GM12878 (cell line): ENCODE measurements at regions not wholly inside any gene's neighbourhood (a gene's known extent, or its start where the extent isn't known, plus 50 kb on each side); places are given as distances from the start of the nearest gene placed in this dataset.

Source experiments
- ATAC-seq: fragments of 200-7000 bp; cut with Tn5 transposase; 3 replicates; pipeline ENCODE4 v1.9.1; 2020; ENCODE audit warnings: mild to moderate bottlenecking, moderate library complexity
- BruUV-seq: library from RNA; stranded (reverse); fragments of 400-500 nt; replicated peaks from 2 replicates; lab custom pipeline; 2021; lab: Mats Ljungman, UMichigan
- CTCF ChIA-PET: fragments of 300-600 bp; sonication (Branson Sonifier 250); formaldehyde crosslinking; extraction: SDS; loops from one replicate; lab custom pipeline; 2021; ENCODE audit warnings: inconsistent platforms; lab: Yijun Ruan, JAX
- POLR2A ChIA-PET: fragments of 350-600 bp; formaldehyde crosslinking; extraction: SDS; loops from one replicate; lab custom pipeline; 2021; ENCODE audit warnings: inconsistent platforms; lab: Charles Lee
- RAD21 ChIA-PET: fragments of 300-600 bp; sonication (Branson Sonifier 250); formaldehyde crosslinking; loops from one replicate; lab custom pipeline; 2023; ENCODE audit warnings: antibody characterized with exemption; ENCODE audit not compliant: unreplicated experiment; lab: Charles Lee
- SMC1A ChIA-PET: fragments of 300-600 bp; sonication (Branson Sonifier 250); formaldehyde crosslinking; loops from one replicate; lab custom pipeline; 2023; ENCODE audit not compliant: unreplicated experiment, uncharacterized antibody; lab: Charles Lee
- DNase-seq: peaks from one replicate; pipeline ENCODE4 v3.0.0-alpha.2; 2011; ENCODE audit warnings: low read depth, low spot score
- FAIRE-seq: peaks from 3 replicates; lab custom pipeline; 2011; peaks lifted over from hg19 to GRCh38; lab: Jason Lieb, UNC
- H2AFZ ChIP-seq: 2 replicates; pipeline ENCODE4 v1.6.0; 2011; ENCODE audit warnings: low read depth, low read length, control low read depth; ENCODE audit not compliant: control insufficient read depth
- H3K27ac ChIP-seq: 2 replicates; pipeline ENCODE4 v1.5.1; 2011; ENCODE audit warnings: control low read depth; ENCODE audit not compliant: control insufficient read depth, insufficient read depth
- H3K27me3 ChIP-seq, 2 experiments: replicated peaks in 1 of 2; 2 replicates each; pipeline versions ENCODE4 v1.6.0 to v1.6.1; 2011; ENCODE audit warnings: low read length in 1 of 2; ENCODE audit not compliant: control insufficient read depth in 2 of 2, insufficient read depth in 2 of 2
- H3K36me3 ChIP-seq, 2 experiments: 2 replicates each; pipeline ENCODE4 v1.5.1; 2011; ENCODE audit warnings: low read length in 1 of 2; ENCODE audit not compliant: control insufficient read depth in 2 of 2, insufficient read depth in 2 of 2
- H3K4me1 ChIP-seq: 2 replicates; pipeline ENCODE4 v1.6.1; 2011; ENCODE audit warnings: mild to moderate bottlenecking, low read length, moderate library complexity, mixed read lengths; ENCODE audit not compliant: control insufficient read depth, insufficient read depth
- H3K4me2 ChIP-seq: 2 replicates; pipeline ENCODE4 v1.6.0; 2011; ENCODE audit warnings: control low read depth; ENCODE audit not compliant: control insufficient read depth, insufficient read depth
- H3K4me3 ChIP-seq: fragments of 200-600 bp; sonication (generic); 2 replicates; pipeline ENCODE4 v1.5.1; 2016
- H3K79me2 ChIP-seq: 2 replicates; pipeline ENCODE4 v1.6.0; 2011; ENCODE audit warnings: low read length; ENCODE audit not compliant: control insufficient read depth, insufficient read depth
- H3K9ac ChIP-seq: 2 replicates; pipeline ENCODE4 v1.8.0; 2011; ENCODE audit warnings: low read length, control low read depth, mixed read lengths; ENCODE audit not compliant: control insufficient read depth, insufficient read depth
- H3K9me3 ChIP-seq: replicated peaks from 3 replicates; pipeline ENCODE4 v1.5.1; 2011; ENCODE audit warnings: mild to moderate bottlenecking, low read length; ENCODE audit not compliant: control insufficient read depth, insufficient read depth
- H4K20me1 ChIP-seq: 2 replicates; pipeline ENCODE4 v1.6.0; 2011; ENCODE audit not compliant: control insufficient read depth, insufficient read depth
- ATF2 ChIP-seq: IDR thresholded peaks from 2 replicates; pipeline ENCODE4 v1.6.1; 2012; ENCODE audit warnings: low read length, inconsistent platforms
- BCL11A ChIP-seq: IDR thresholded peaks from 2 replicates; pipeline ENCODE4 v1.6.1; 2011; ENCODE audit warnings: low read depth, low read length
- CEBPZ ChIP-seq: fragments of 150-350 bp; IDR thresholded peaks from 2 replicates; pipeline ENCODE4 v1.6.1; 2016; ENCODE audit warnings: low read depth, low read length
- CHD1 ChIP-seq: IDR thresholded peaks from 2 replicates; pipeline ENCODE4 v1.6.1; 2012; ENCODE audit warnings: low read depth, low read length, improper control_type of control experiment
- CHD2 ChIP-seq: IDR thresholded peaks from 2 replicates; pipeline ENCODE4 v1.6.1; 2011; ENCODE audit warnings: low read depth, low read length, improper control_type of control experiment, borderline replicate concordance
- ESRRA ChIP-seq: IDR thresholded peaks from 2 replicates; pipeline ENCODE4 v1.6.1; 2012; ENCODE audit warnings: mild to moderate bottlenecking, low read length, improper control_type of control experiment
- MTA3 ChIP-seq: IDR thresholded peaks from 2 replicates; pipeline ENCODE4 v1.6.1; 2012; ENCODE audit warnings: low read length, inconsistent platforms, borderline replicate concordance
- MYC ChIP-seq: IDR thresholded peaks from 2 replicates; pipeline ENCODE4 v1.6.1; 2011; ENCODE audit warnings: mild to moderate bottlenecking, low read length, moderate library complexity, inconsistent platforms; ENCODE audit not compliant: insufficient read depth, insufficient replicate concordance, insufficient read length, severe bottlenecking
- NR2C1 ChIP-seq: fragments of 450-650 bp; IDR thresholded peaks from 2 replicates; pipeline ENCODE4 v1.6.1; 2017; ENCODE audit warnings: antibody characterized with exemption, mild to moderate bottlenecking, moderate library complexity
- NRF1 ChIP-seq: conservative IDR thresholded peaks from 2 replicates; pipeline ENCODE4 v1.6.1; 2011; ENCODE audit warnings: mild to moderate bottlenecking, low read depth, low read length, improper control_type of control experiment
- PAX8 ChIP-seq: fragments of 450-650 bp; IDR thresholded peaks from 2 replicates; pipeline ENCODE4 v1.6.1; 2017; ENCODE audit warnings: mild to moderate bottlenecking, moderate library complexity
- RBBP5 ChIP-seq: fragments of 200-600 bp; sonication (generic); conservative IDR thresholded peaks from 2 replicates; pipeline ENCODE4 v1.6.1; 2016
- RFX5 ChIP-seq: IDR thresholded peaks from 2 replicates; pipeline ENCODE4 v1.6.1; 2011; ENCODE audit warnings: low read depth, low read length, improper control_type of control experiment
- SMAD1 ChIP-seq: fragments of 450-650 bp; IDR thresholded peaks from 2 replicates; pipeline ENCODE4 v1.6.1; 2018; ENCODE audit warnings: mild to moderate bottlenecking, low read depth; ENCODE audit not compliant: partially characterized antibody
- WRNIP1 ChIP-seq: IDR thresholded peaks from 2 replicates; pipeline ENCODE4 v1.6.1; 2011; ENCODE audit warnings: low read depth, low read length, improper control_type of control experiment, borderline replicate concordance
- ZBED1 ChIP-seq: IDR thresholded peaks from 2 replicates; pipeline ENCODE4 v1.6.1; 2016; ENCODE audit warnings: borderline replicate concordance
- ZNF217 ChIP-seq: fragments of 450-650 bp; IDR thresholded peaks from 2 replicates; pipeline ENCODE4 v1.6.1; 2017; ENCODE audit warnings: antibody characterized with exemption, mild to moderate bottlenecking
- ZNF24 ChIP-seq: fragments of 450-650 bp; IDR thresholded peaks from 2 replicates; pipeline ENCODE4 v1.6.1; 2017; ENCODE audit warnings: antibody characterized with exemption, mild to moderate bottlenecking
- WGBS: methylation state at CpG from one replicate; pipeline ENCODE4 v1.1.6; 2016; ENCODE audit warnings: low lambda C conversion rate; ENCODE audit not compliant: insufficient replicate concordance, insufficient coverage; ENCODE audit errors: missing lambda C conversion rate; 5-methylcytosine and 5-hydroxymethylcytosine counted together
- in situ Hi-C: fragments of 300-500 bp; cut with MboI; formaldehyde crosslinking; loops from 9 replicates; pipeline ENCODE4 v1.14.3; 2018; ENCODE audit warnings: mixed read lengths
- intact Hi-C: fragments of 100-400 bp; cut with micrococcal nuclease; formaldehyde crosslinking; loops from one replicate; pipeline ENCODE4 v1.14.2; 2022; ENCODE audit not compliant: unreplicated experiment
- TF ChIP-seq, protein P1 (sequence below): fragments of 450-650 bp; IDR thresholded peaks from 2 replicates; pipeline ENCODE4 v1.6.1; 2018; ENCODE audit warnings: borderline replicate concordance, mild to moderate bottlenecking; ENCODE audit not compliant: partially characterized antibody
- TF ChIP-seq, protein P2 (sequence below): fragments of 450-650 bp; IDR thresholded peaks from 2 replicates; pipeline ENCODE4 v1.6.1; 2016; ENCODE audit warnings: mild to moderate bottlenecking

- H3K36me3 ChIP-seq, result no peaks in the 10 kb centered on the region
- no peaks in the 10 kb centered on the region for H3K79me2 ChIP-seq
- H3K9me3 ChIP-seq, result no peaks in the 10 kb centered on the region
- H3K27me3 ChIP-seq, result no peaks in the 10 kb centered on the region
- ATAC-seq (no peak), DNase-seq (no peak), FAIRE-seq (no peak)
- no peak overlapping the region for H3K27ac ChIP-seq
- H3K9ac ChIP-seq, result no peak overlapping the region
- intact Hi-C loops (no loop called here), in situ Hi-C loops (no loop called here)
- no TSS peak for BruUV-seq
- peaks cover 8% of the 10 kb centered on the region for H3K4me1 ChIP-seq
- no peak overlapping the region for H3K4me2 ChIP-seq
- no peak for TF ChIP-seq CEBPZ
- TF ChIP-seq ZNF217, result no peak
- no peak for TF ChIP-seq NRF1
- TF ChIP-seq SMAD1, result no peak
- TF ChIP-seq NR2C1, result no peak
- no peak for TF ChIP-seq PAX8
- TF ChIP-seq ZNF24, result no peak
- no peak for TF ChIP-seq BCL11A
- TF ChIP-seq, protein P1, sequence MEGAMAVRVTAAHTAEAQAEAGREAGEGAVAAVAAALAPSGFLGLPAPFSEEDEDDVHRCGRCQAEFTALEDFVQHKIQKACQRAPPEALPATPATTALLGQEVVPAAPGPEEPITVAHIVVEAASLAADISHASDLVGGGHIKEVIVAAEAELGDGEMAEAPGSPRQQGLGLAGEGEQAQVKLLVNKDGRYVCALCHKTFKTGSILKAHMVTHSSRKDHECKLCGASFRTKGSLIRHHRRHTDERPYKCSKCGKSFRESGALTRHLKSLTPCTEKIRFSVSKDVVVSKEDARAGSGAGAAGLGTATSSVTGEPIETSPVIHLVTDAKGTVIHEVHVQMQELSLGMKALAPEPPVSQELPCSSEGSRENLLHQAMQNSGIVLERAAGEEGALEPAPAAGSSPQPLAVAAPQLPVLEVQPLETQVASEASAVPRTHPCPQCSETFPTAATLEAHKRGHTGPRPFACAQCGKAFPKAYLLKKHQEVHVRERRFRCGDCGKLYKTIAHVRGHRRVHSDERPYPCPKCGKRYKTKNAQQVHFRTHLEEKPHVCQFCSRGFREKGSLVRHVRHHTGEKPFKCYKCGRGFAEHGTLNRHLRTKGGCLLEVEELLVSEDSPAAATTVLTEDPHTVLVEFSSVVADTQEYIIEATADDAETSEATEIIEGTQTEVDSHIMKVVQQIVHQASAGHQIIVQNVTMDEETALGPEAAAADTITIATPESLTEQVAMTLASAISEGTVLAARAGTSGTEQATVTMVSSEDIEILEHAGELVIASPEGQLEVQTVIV, result no peak
- no peak for TF ChIP-seq ZBED1
- TF ChIP-seq, protein P2, sequence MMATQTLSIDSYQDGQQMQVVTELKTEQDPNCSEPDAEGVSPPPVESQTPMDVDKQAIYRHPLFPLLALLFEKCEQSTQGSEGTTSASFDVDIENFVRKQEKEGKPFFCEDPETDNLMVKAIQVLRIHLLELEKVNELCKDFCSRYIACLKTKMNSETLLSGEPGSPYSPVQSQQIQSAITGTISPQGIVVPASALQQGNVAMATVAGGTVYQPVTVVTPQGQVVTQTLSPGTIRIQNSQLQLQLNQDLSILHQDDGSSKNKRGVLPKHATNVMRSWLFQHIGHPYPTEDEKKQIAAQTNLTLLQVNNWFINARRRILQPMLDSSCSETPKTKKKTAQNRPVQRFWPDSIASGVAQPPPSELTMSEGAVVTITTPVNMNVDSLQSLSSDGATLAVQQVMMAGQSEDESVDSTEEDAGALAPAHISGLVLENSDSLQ, result no peak
- no peak for TF ChIP-seq WRNIP1
- TF ChIP-seq CHD1, result no peak
- TF ChIP-seq RFX5, result no peak
- TF ChIP-seq MTA3, result no peak
- TF ChIP-seq CHD2, result no peak
- no peak for TF ChIP-seq ATF2
- TF ChIP-seq MYC, result no peak
- TF ChIP-seq ESRRA, result no peak
- no peak for TF ChIP-seq RBBP5
- no peaks in the 10 kb centered on the region for H4K20me1 ChIP-seq
- ChIA-PET SMC1A (no interaction called here), RAD21 (no interaction called here), POLR2A (no interaction called here), CTCF (no interaction called here)
- H3K4me3 ChIP-seq, result no peak overlapping the region
- no peak overlapping the region for H2AFZ ChIP-seq
- 63% methylated on average over 3 of the region's 3 CpGs for WGBS
These were observed 686.2 kb upstream of the TBX3 start for GRCh38 chr12:115370207-115370606.
